ENCODE measurements at regions not wholly inside any gene's neighbourhood (a gene's known extent, or its start where the extent isn't known, plus 50 kb on each side); places are given as distances from the start of the nearest gene placed in this dataset.

DNA sequence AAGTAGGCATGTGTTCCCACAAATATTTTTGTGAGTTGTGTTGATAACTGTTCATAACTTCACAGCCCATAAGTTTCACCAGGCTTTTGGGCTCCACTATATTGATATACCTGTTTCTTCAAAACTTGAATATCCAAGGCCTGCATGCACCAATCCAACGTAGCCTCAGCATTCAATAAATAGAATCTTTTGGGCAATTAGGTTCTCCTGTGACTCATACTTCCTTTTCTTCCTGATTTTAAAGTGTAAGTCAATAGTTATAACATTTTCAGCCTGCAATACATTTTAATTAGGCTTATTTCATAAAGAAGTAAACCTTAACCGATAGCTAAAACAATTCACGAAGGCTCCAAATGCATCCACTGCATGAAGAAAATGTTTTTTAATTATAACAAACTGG is 97.8 kb upstream of the SPRED1 start:
- Mint-ChIP-seq H3K27me3 (ENCODE audit: insufficient read depth, unreplicated experiment) (no peaks in the 10 kb centered on the region), H3K9me3 (ENCODE audit: unreplicated experiment) (peaks cover 9% of the 10 kb centered on the region), H3K4me3 (ENCODE audit: unreplicated experiment) (no peak overlapping the region), H3K27ac (ENCODE audit: unreplicated experiment) (no peak overlapping the region), H3K4me1 (ENCODE audit: low read depth, unreplicated experiment) (no peaks in the 10 kb centered on the region), H3K36me3 (ENCODE audit: insufficient read depth, unreplicated experiment) (no peaks in the 10 kb centered on the region)
- no peak overlapping the region for H3K4me3 ChIP-seq (ENCODE audit: low read depth, low read length)
- no peak for DNase-seq
- intact Hi-C loops (cut with micrococcal nuclease; ENCODE audit: unreplicated experiment), result no loop called here
- TF ChIP-seq, protein P1, sequence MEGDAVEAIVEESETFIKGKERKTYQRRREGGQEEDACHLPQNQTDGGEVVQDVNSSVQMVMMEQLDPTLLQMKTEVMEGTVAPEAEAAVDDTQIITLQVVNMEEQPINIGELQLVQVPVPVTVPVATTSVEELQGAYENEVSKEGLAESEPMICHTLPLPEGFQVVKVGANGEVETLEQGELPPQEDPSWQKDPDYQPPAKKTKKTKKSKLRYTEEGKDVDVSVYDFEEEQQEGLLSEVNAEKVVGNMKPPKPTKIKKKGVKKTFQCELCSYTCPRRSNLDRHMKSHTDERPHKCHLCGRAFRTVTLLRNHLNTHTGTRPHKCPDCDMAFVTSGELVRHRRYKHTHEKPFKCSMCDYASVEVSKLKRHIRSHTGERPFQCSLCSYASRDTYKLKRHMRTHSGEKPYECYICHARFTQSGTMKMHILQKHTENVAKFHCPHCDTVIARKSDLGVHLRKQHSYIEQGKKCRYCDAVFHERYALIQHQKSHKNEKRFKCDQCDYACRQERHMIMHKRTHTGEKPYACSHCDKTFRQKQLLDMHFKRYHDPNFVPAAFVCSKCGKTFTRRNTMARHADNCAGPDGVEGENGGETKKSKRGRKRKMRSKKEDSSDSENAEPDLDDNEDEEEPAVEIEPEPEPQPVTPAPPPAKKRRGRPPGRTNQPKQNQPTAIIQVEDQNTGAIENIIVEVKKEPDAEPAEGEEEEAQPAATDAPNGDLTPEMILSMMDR (IDR thresholded peaks at IDR 0.05; ENCODE audit: insufficient read depth in 1 of 2, low read depth in 1 of 2, low read length in 1 of 2, severe bottlenecking in 1 of 2, unreplicated experiment in 1 of 2), result no peak
- peaks cover 20% of the 10 kb centered on the region; the same call in 1 of the 2 replicates for H3K9me3 ChIP-seq
- no peaks in the 10 kb centered on the region for H3K4me1 ChIP-seq
- no peaks in the 10 kb centered on the region for H3K27me3 ChIP-seq (replicated peaks; ENCODE audit: control insufficient read depth, insufficient read depth, low read length)
- CTCF ChIA-PET, result no interaction called here
- no TSS peak for BruUV-seq (replicated peaks)
- POLR2A ChIA-PET, result no interaction called here
- no peaks in the 10 kb centered on the region for H3K36me3 ChIP-seq (ENCODE audit: control insufficient read depth, insufficient read depth, low read length)

DNA sequence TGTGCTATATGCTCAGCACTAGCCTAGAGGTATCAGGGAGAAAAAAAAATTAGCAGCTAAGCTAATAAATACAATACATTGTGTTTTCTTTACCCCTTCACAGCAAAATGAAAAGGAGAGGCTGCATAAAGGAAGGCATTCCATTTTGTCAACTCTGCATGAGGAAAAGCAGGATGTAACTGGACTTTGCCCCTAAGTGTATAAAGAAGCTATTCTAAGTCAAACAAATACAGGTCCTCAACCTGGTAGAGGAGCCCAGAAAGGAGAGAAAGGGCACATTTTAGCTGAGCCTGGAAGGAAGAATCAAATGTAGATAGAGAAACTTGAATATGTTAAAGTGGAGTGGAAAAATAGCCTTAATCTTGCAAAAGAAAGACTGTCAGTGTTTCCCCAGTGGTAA is 89.0 kb upstream of the SPRED1 start:
- ChIA-PET CTCF (interaction anchor here (1.0 to 1.4 kb wide), 3 partner anchors 88 to 91 kb away, joined by 3 to 6 read pairs (median 3); no protein-coding TSS in a partner anchor), POLR2A (interaction anchor here (0.5 to 1.1 kb wide), 3 partner anchors 91 to 135 kb away, joined by 3 to 5 read pairs (median 5); no protein-coding TSS in a partner anchor)
- H3K4me1 ChIP-seq, result peaks cover 39% of the 10 kb centered on the region
- TF ChIP-seq, protein P1 (IDR thresholded peaks at IDR 0.05; ENCODE audit: insufficient read depth in 1 of 2, low read depth in 1 of 2, low read length in 1 of 2, severe bottlenecking in 1 of 2, unreplicated experiment in 1 of 2), result no peak
- peak in 1 of 2 experiments; percentile 44 for DNase-seq
- no peaks in the 10 kb centered on the region for H3K9me3 Mint-ChIP-seq (ENCODE audit: unreplicated experiment)
- H3K4me3 ChIP-seq (ENCODE audit: low read depth, low read length), result no peak overlapping the region
- H3K27me3 Mint-ChIP-seq (ENCODE audit: insufficient read depth, unreplicated experiment), result no peaks in the 10 kb centered on the region
- intact Hi-C loops (cut with micrococcal nuclease; ENCODE audit: unreplicated experiment), result loop anchor here (1.0 to 2.0 kb wide), 4 partner anchors 37 to 91 kb away; no protein-coding TSS in a partner anchor
- H3K27ac Mint-ChIP-seq (ENCODE audit: unreplicated experiment), result peak overlapping the region; percentile 78
- no TSS peak for BruUV-seq (replicated peaks)
- H3K36me3 ChIP-seq (ENCODE audit: control insufficient read depth, insufficient read depth, low read length), result no peaks in the 10 kb centered on the region
- H3K9me3 ChIP-seq, result no peaks in the 10 kb centered on the region
- H3K27me3 ChIP-seq (replicated peaks; ENCODE audit: control insufficient read depth, insufficient read depth, low read length), result no peaks in the 10 kb centered on the region
- H3K4me1 Mint-ChIP-seq (ENCODE audit: low read depth, unreplicated experiment), result peaks cover 32% of the 10 kb centered on the region
- no peaks in the 10 kb centered on the region for H3K36me3 Mint-ChIP-seq (ENCODE audit: insufficient read depth, unreplicated experiment)
- peak overlapping the region; percentile 66 for H3K4me3 Mint-ChIP-seq (ENCODE audit: unreplicated experiment)

DNA sequence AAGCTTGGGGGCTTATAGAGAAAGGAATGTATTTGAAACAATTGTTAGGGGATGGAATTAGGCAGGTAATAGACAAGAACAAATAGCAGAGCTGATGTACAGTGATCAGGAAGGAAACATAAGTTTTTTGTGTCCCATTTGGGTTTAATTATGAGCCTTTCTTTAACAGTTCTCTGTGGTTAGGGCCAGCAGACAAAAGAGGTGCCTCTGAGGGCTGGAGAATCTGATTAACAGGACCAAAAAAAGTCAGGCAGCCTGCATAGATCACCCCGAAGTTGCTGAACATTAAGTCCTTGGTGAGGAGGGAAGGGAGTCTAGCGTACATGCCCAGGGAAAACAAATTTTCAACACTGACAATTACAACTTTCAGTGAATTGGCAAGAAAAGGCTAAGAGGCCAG is 88.6 kb upstream of the SPRED1 start:
- peaks cover 41% of the 10 kb centered on the region for H3K4me1 ChIP-seq

More for the DNA sequence above, 88.6 kb upstream of the SPRED1 start:
- ChIA-PET POLR2A (interaction anchor here (0.6 to 1.1 kb wide), 3 partner anchors 92 to 135 kb away, joined by 3 to 5 read pairs (median 5); no protein-coding TSS in a partner anchor), CTCF (interaction anchor here (1.0 to 1.4 kb wide), 3 partner anchors 88 to 92 kb away, joined by 3 to 6 read pairs (median 3); no protein-coding TSS in a partner anchor)
- Mint-ChIP-seq H3K9me3 (ENCODE audit: unreplicated experiment) (no peaks in the 10 kb centered on the region), H3K36me3 (ENCODE audit: insufficient read depth, unreplicated experiment) (no peaks in the 10 kb centered on the region), H3K4me3 (ENCODE audit: unreplicated experiment) (peak overlapping the region; percentile 66), H3K4me1 (ENCODE audit: low read depth, unreplicated experiment) (peaks cover 32% of the 10 kb centered on the region), H3K27me3 (ENCODE audit: insufficient read depth, unreplicated experiment) (no peaks in the 10 kb centered on the region), H3K27ac (ENCODE audit: unreplicated experiment) (peak overlapping the region; percentile 78)
- Histone ChIP-seq H3K36me3 (ENCODE audit: control insufficient read depth, insufficient read depth, low read length) (no peaks in the 10 kb centered on the region), H3K9me3 (no peaks in the 10 kb centered on the region), H3K27me3 (replicated peaks; ENCODE audit: control insufficient read depth, insufficient read depth, low read length) (no peaks in the 10 kb centered on the region), H3K4me3 (ENCODE audit: low read depth, low read length) (no peak overlapping the region)
- no peak for DNase-seq
- intact Hi-C loops (cut with micrococcal nuclease; ENCODE audit: unreplicated experiment), result loop anchor here (1.0 to 2.0 kb wide), 4 partner anchors 37 to 92 kb away; no protein-coding TSS in a partner anchor
- BruUV-seq (replicated peaks), result TSS peak; percentile 88
- TF ChIP-seq, protein P1 (IDR thresholded peaks at IDR 0.05; ENCODE audit: insufficient read depth in 1 of 2, low read depth in 1 of 2, low read length in 1 of 2, severe bottlenecking in 1 of 2, unreplicated experiment in 1 of 2), result no peak

Measured in Caco-2 (cell line).